Stimulated activated CD8-positive, alpha-beta memory T cell treated with anti-CD3 and anti-CD28 coated beads, Interleukin-7, amount 100 ng/mL, for 1 hour (primary cell): ENCODE measurements at regions not wholly inside any gene's neighbourhood (a gene's known extent, or its start where the extent isn't known, plus 50 kb on each side); places are given as distances from the start of the nearest gene placed in this dataset.
"Not testable (repeated sequence)": the region's sequence is repeated elsewhere in the genome, so short reads cannot be mapped to it uniquely, and the experiment has no call there.

Source experiments
- DNase-seq, 2 donors: peaks; one replicate each; pipeline ENCODE4 v3.0.0-alpha.2; 2020; ENCODE audit warnings: low read depth in 2 of 2

GRCh38 chr12:75674393-75674792 is 163.0 kb upstream of the KRR1 start:
- DNase-seq: no peak

- no peak for DNase-seq
Measured at GRCh38 chr12:75672200-75672599, 160.8 kb upstream of the KRR1 start.

- DNase-seq: no peak
Measured at GRCh38 chr12:75670216-75670615, 158.8 kb upstream of the KRR1 start.

GRCh38 chr12:75666939-75667334 is 155.5 kb upstream of the KRR1 start:
- DNase-seq: no peak

- DNase-seq: no peak
Measured at GRCh38 chr12:75666126-75666938, 154.9 kb upstream of the KRR1 start.

GRCh38 chr12:75665216-75665615 is 153.8 kb upstream of the KRR1 start:
- no peak for DNase-seq

GRCh38 chr12:75662511-75663159 is 151.2 kb upstream of the KRR1 start:
- DNase-seq: no peak

- no peak for DNase-seq
Measured at GRCh38 chr12:75661908-75662307, 150.5 kb upstream of the KRR1 start.

GRCh38 chr12:75660805-75661404 is 149.5 kb upstream of the KRR1 start:
- DNase-seq: no peak

- DNase-seq: no peak
Measured at GRCh38 chr12:75660107-75660530, 148.7 kb upstream of the KRR1 start.

- DNase-seq: no peak
Measured at GRCh38 chr12:75658901-75659823, 147.8 kb upstream of the KRR1 start.

GRCh38 chr12:75658286-75658685 is 146.9 kb upstream of the KRR1 start:
- DNase-seq: no peak

GRCh38 chr12:75657831-75658230 is 146.4 kb upstream of the KRR1 start:
- DNase-seq: no peak

GRCh38 chr12:75657354-75657753 is 145.9 kb upstream of the KRR1 start:
- DNase-seq: not testable (repeated sequence)

GRCh38 chr12:75656648-75657047 is 145.2 kb upstream of the KRR1 start:
- DNase-seq: no peak

GRCh38 chr12:75656210-75656609 is 144.8 kb upstream of the KRR1 start:
- no peak for DNase-seq

GRCh38 chr12:75655315-75655806 is 144.0 kb upstream of the KRR1 start:
- no peak for DNase-seq

GRCh38 chr12:75651342-75651695 is 139.9 kb upstream of the KRR1 start:
- no peak for DNase-seq

GRCh38 chr12:75650595-75651341 is 139.4 kb upstream of the KRR1 start:
- DNase-seq: no peak

- no peak for DNase-seq
Measured at GRCh38 chr12:75650100-75650499, 138.7 kb upstream of the KRR1 start.

- no peak for DNase-seq
Measured at GRCh38 chr12:75648856-75649255, 137.4 kb upstream of the KRR1 start.
